Colonic mucosa (tissue), 4 donors: ENCODE measurements at regions not wholly inside any gene's neighbourhood (a gene's known extent, or its start where the extent isn't known, plus 50 kb on each side); places are given as distances from the start of the nearest gene placed in this dataset.

Experiments
- DNase-seq: peaks from one replicate; pipeline ENCODE4 v3.0.0-alpha.2; 2020
- H3K27ac ChIP-seq: fragments of 200-600 bp; one replicate; pipeline ENCODE4 v1.8.0; 2021
- H3K27me3 ChIP-seq: fragments of 200-600 bp; one replicate; pipeline ENCODE4 v1.8.0; 2021
- H3K36me3 ChIP-seq: fragments of 200-600 bp; one replicate; pipeline ENCODE4 v1.8.0; 2021
- H3K4me1 ChIP-seq: fragments of 200-600 bp; one replicate; pipeline ENCODE4 v1.8.0; 2021; ENCODE audit warnings: mild to moderate bottlenecking
- H3K4me3 ChIP-seq: fragments of 200-600 bp; one replicate; pipeline ENCODE4 v1.8.0; 2021
- H3K9ac ChIP-seq, 2 donors: one replicate each; pipeline ENCODE4 v1.7.0; 2013; ENCODE audit warnings: control low read depth in 2 of 2, low read depth in 2 of 2, low read length in 2 of 2
- H3K9me3 ChIP-seq: fragments of 200-600 bp; one replicate; pipeline ENCODE4 v1.8.0; 2021
- CTCF ChIP-seq: fragments of 200-600 bp; IDR thresholded peaks from one replicate; pipeline ENCODE4 v1.8.0; 2022; ENCODE audit warnings: antibody characterized with exemption, mild to moderate bottlenecking
- intact Hi-C: fragments of 100-400 bp; cut with DNase I; formaldehyde crosslinking; loops from one replicate; pipeline ENCODE4 v1.14.1; 2022
- donor health status: healthy.
- donor health status: DM: no; HTN: no; CAD: no.
- donor health status: DM: no; HTN: no; CAD: no.

- Histone ChIP-seq H3K9ac (no peak overlapping the region), H3K9me3 (no peaks in the 10 kb centered on the region), H3K36me3 (no peaks in the 10 kb centered on the region), H3K4me3 (no peak overlapping the region), H3K27ac (no peak overlapping the region), H3K4me1 (no peaks in the 10 kb centered on the region), H3K27me3 (no peaks in the 10 kb centered on the region)
- DNase-seq = no peak
- intact Hi-C loops = no loop called here
- TF ChIP-seq CTCF = no peak
Measured at GRCh38 chr7:8809320-8809719, 375.9 kb downstream of the NXPH1 start.

GRCh38 chr7:8817448-8818036, 384.1 kb downstream of the NXPH1 start:
- H3K4me3 ChIP-seq = no peak overlapping the region
- H3K9me3 ChIP-seq = no peaks in the 10 kb centered on the region
- no peak for DNase-seq
- H3K27me3 ChIP-seq = no peaks in the 10 kb centered on the region
- no peaks in the 10 kb centered on the region for H3K4me1 ChIP-seq
- no peak overlapping the region for H3K27ac ChIP-seq
- H3K36me3 ChIP-seq = no peaks in the 10 kb centered on the region
- H3K9ac ChIP-seq = no peak overlapping the region
- intact Hi-C loops = no loop called here
- TF ChIP-seq CTCF = no peak

GRCh38 chr7:8818406-8818805, 385.0 kb downstream of the NXPH1 start:
- Histone ChIP-seq H3K36me3 (no peaks in the 10 kb centered on the region), H3K4me3 (no peak overlapping the region), H3K9ac (no peak overlapping the region), H3K4me1 (no peaks in the 10 kb centered on the region), H3K27me3 (no peaks in the 10 kb centered on the region), H3K27ac (no peak overlapping the region), H3K9me3 (no peaks in the 10 kb centered on the region)
- intact Hi-C loops = no loop called here
- no peak for DNase-seq
- no peak for TF ChIP-seq CTCF

- no peak for DNase-seq
- H3K27me3 ChIP-seq = no peaks in the 10 kb centered on the region
- intact Hi-C loops = no loop called here
- no peak overlapping the region for H3K9ac ChIP-seq
- no peaks in the 10 kb centered on the region for H3K9me3 ChIP-seq
- no peak overlapping the region for H3K4me3 ChIP-seq
- no peak for TF ChIP-seq CTCF
- no peaks in the 10 kb centered on the region for H3K4me1 ChIP-seq
- H3K27ac ChIP-seq = no peak overlapping the region
- H3K36me3 ChIP-seq = no peaks in the 10 kb centered on the region
Measured at GRCh38 chr7:8822595-8822994, 389.2 kb downstream of the NXPH1 start.

- Histone ChIP-seq H3K27ac (no peak overlapping the region), H3K9me3 (no peaks in the 10 kb centered on the region), H3K9ac (no peak overlapping the region), H3K36me3 (no peaks in the 10 kb centered on the region), H3K27me3 (no peaks in the 10 kb centered on the region), H3K4me1 (no peaks in the 10 kb centered on the region), H3K4me3 (no peak overlapping the region)
- intact Hi-C loops = no loop called here
- DNase-seq = no peak
- TF ChIP-seq CTCF = no peak
Measured at GRCh38 chr7:8823486-8823885, 390.1 kb downstream of the NXPH1 start.

GRCh38 chr7:8827329-8827728, 393.9 kb downstream of the NXPH1 start:
- H3K4me3 ChIP-seq = no peak overlapping the region
- no peaks in the 10 kb centered on the region for H3K9me3 ChIP-seq
- no peaks in the 10 kb centered on the region for H3K4me1 ChIP-seq
- H3K9ac ChIP-seq = no peak overlapping the region
- TF ChIP-seq CTCF = no peak
- no peaks in the 10 kb centered on the region for H3K27me3 ChIP-seq
- H3K36me3 ChIP-seq = no peaks in the 10 kb centered on the region
- no peak for DNase-seq
- no peak overlapping the region for H3K27ac ChIP-seq
- intact Hi-C loops = no loop called here
